Lung (tissue), 11 donors: ENCODE measurements at regions not wholly inside any gene's neighbourhood (a gene's known extent, or its start where the extent isn't known, plus 50 kb on each side); places are given as distances from the start of the nearest gene placed in this dataset.

Experiments
- ATAC-seq: fragments of 200-7000 bp; cut with Tn5 transposase; one replicate; pipeline ENCODE4 v1.9.1; 2020; ENCODE audit warnings: moderate number of reproducible peaks; ENCODE audit not compliant: insufficient read depth, low FRiP score
- DNase-seq, 3 donors: peaks; one replicate each; pipeline ENCODE4 v3.0.0-alpha.2; 2013 to 2017
- H3K27ac ChIP-seq, 2 donors: one replicate each; pipeline ENCODE4 v1.5.1; 2013; ENCODE audit warnings: mild to moderate bottlenecking in 2 of 2, moderate library complexity in 2 of 2, control low read depth in 1 of 2, inconsistent platforms in 1 of 2, low read depth in 1 of 2, low read length in 1 of 2
- H3K27me3 ChIP-seq, 3 donors: one replicate each; pipeline ENCODE4 v1.5.1; 2013; ENCODE audit warnings: low read length in 2 of 3; ENCODE audit not compliant: control insufficient read depth in 3 of 3, insufficient read depth in 3 of 3
- H3K36me3 ChIP-seq, 4 donors: one replicate each; pipeline ENCODE4 v1.5.1; 2013; ENCODE audit warnings: low read length in 4 of 4, mild to moderate bottlenecking in 1 of 4, moderate library complexity in 1 of 4; ENCODE audit not compliant: control insufficient read depth in 4 of 4, insufficient read depth in 4 of 4
- H3K4me1 ChIP-seq, 5 donors: one replicate each; pipeline ENCODE4 v1.5.1; 2013; ENCODE audit warnings: low read length in 5 of 5, mild to moderate bottlenecking in 2 of 5, moderate library complexity in 1 of 5; ENCODE audit not compliant: control insufficient read depth in 5 of 5, insufficient read depth in 5 of 5
- H3K4me3 ChIP-seq: one replicate; pipeline ENCODE4 v1.5.1; 2013; ENCODE audit warnings: mild to moderate bottlenecking, control low read depth, moderate library complexity
- H3K9ac ChIP-seq, 2 donors: one replicate each; pipeline ENCODE4 v1.5.1; 2013; ENCODE audit warnings: low read length in 2 of 2, control low read depth in 1 of 2; ENCODE audit not compliant: insufficient read depth in 1 of 2
- H3K9me3 ChIP-seq, 4 donors: one replicate each; pipeline ENCODE4 v1.5.1; 2013; ENCODE audit warnings: low read length in 3 of 4, mild to moderate bottlenecking in 1 of 4, moderate library complexity in 1 of 4; ENCODE audit not compliant: control insufficient read depth in 4 of 4, insufficient read depth in 3 of 4
- CTCF ChIP-seq: IDR thresholded peaks from 2 replicates; pipeline ENCODE4 v1.5.1; 2012; ENCODE audit warnings: mild to moderate bottlenecking; ENCODE audit errors: control extremely low read depth, extremely low read depth
- WGBS, 2 donors: extraction: QIAGEN DNeasy Blood & Tissue Kit; methylation state at CpG; one replicate each; pipeline ENCODE4 v1.1.7; 2013; 5-methylcytosine and 5-hydroxymethylcytosine counted together
- donor health status: control.
- donor health status: control.
- donor health status: Bipolar disorder and iron deficiency.
- donor health status: healthy.
- donor health status: DM: yes; HTN: yes; CAD: no.

GRCh38 chr21:43269440-43269839, 100.6 kb downstream of the CRYAA start:
- DNase-seq = no peak
- H3K9ac ChIP-seq = no peak overlapping the region
- H3K9me3 ChIP-seq = no peaks in the 10 kb centered on the region
- WGBS, 2 donors = 64 to 76% methylated on average over 10 of the region's 10 CpGs
- no peak for ATAC-seq
- H3K4me3 ChIP-seq = no peak overlapping the region
- H3K4me1 ChIP-seq = peaks cover 0 to 51% (median 7%) of the 10 kb centered on the region in 5 donors
- TF ChIP-seq CTCF = no peak
- no peak overlapping the region for H3K27ac ChIP-seq
- no peaks in the 10 kb centered on the region for H3K36me3 ChIP-seq
- no peaks in the 10 kb centered on the region for H3K27me3 ChIP-seq

- Histone ChIP-seq H3K9ac (no peak overlapping the region), H3K9me3 (no peaks in the 10 kb centered on the region), H3K4me1 (peaks cover 0 to 49% (median 7%) of the 10 kb centered on the region in 5 donors), H3K36me3 (no peaks in the 10 kb centered on the region), H3K4me3 (no peak overlapping the region), H3K27me3 (no peaks in the 10 kb centered on the region), H3K27ac (no peak overlapping the region)
- no peak for ATAC-seq
- no peak for DNase-seq
- 82 to 95% methylated on average over 9 to 12 of the region's 12 CpGs for WGBS, 2 donors
- no peak for TF ChIP-seq CTCF
Observed at GRCh38 chr21:43268804-43269186, 100.0 kb downstream of the CRYAA start.

- DNase-seq (no peak), ATAC-seq (no peak)
- H3K27me3 ChIP-seq = no peaks in the 10 kb centered on the region
- peaks cover 0 to 48% (median 7%) of the 10 kb centered on the region in 5 donors for H3K4me1 ChIP-seq
- no peak for TF ChIP-seq CTCF
- no peak overlapping the region for H3K4me3 ChIP-seq
- WGBS, 2 donors = 93 to 95% methylated on average over 9 of the region's 9 CpGs
- H3K27ac ChIP-seq = no peak overlapping the region
- H3K9ac ChIP-seq = no peak overlapping the region
- no peaks in the 10 kb centered on the region for H3K9me3 ChIP-seq
- H3K36me3 ChIP-seq = no peaks in the 10 kb centered on the region
Observed at GRCh38 chr21:43268086-43268803, 99.4 kb downstream of the CRYAA start.
